Loucy (cell line): ENCODE measurements at regions not wholly inside any gene's neighbourhood (a gene's known extent, or its start where the extent isn't known, plus 50 kb on each side); places are given as distances from the start of the nearest gene placed in this dataset.
"Not testable (repeated sequence)": the region's sequence is repeated elsewhere in the genome, so short reads cannot be mapped to it uniquely, and the experiment has no call there.

Experiments used
- H2AFZ ChIP-seq: fragments of 200-600 bp; sonication (generic); 2 replicates; pipeline ENCODE4 v1.6.0; 2016; ENCODE audit warnings: antibody characterized with exemption, mild to moderate bottlenecking, low read length, moderate library complexity
- H3F3A ChIP-seq: fragments of 200-600 bp; 2 replicates; pipeline ENCODE4 v1.6.0; 2016; ENCODE audit warnings: antibody characterized with exemption, low read depth, mild to moderate bottlenecking
- H3K27me3 ChIP-seq: fragments of 200-600 bp; sonication (generic); 2 replicates; pipeline ENCODE4 v1.6.1; 2014; ENCODE audit warnings: low read length, mild to moderate bottlenecking; ENCODE audit not compliant: insufficient read depth, poor library complexity, severe bottlenecking
- H3K36me3 ChIP-seq: fragments of 200-600 bp; sonication (generic); 2 replicates; pipeline ENCODE4 v1.6.1; 2016; ENCODE audit warnings: low read length; ENCODE audit not compliant: insufficient read depth
- H3K4me1 ChIP-seq: fragments of 200-600 bp; sonication (generic); 2 replicates; pipeline ENCODE4 v1.5.1; 2014; ENCODE audit warnings: low read length, mild to moderate bottlenecking; ENCODE audit not compliant: insufficient read depth, poor library complexity, severe bottlenecking
- H3K4me2 ChIP-seq: fragments of 200-600 bp; sonication (generic); 2 replicates; pipeline ENCODE4 v1.6.0; 2014; ENCODE audit warnings: antibody characterized with exemption, low read length, low read depth, mild to moderate bottlenecking; ENCODE audit not compliant: poor library complexity, severe bottlenecking
- H3K4me3 ChIP-seq: fragments of 200-600 bp; sonication (generic); 2 replicates; pipeline ENCODE4 v1.5.1; 2014; ENCODE audit warnings: low read length, mild to moderate bottlenecking, mixed read lengths; ENCODE audit not compliant: poor library complexity, severe bottlenecking
- H3K79me2 ChIP-seq: fragments of 200-600 bp; sonication (generic); 2 replicates; pipeline ENCODE4 v1.6.1; 2014; ENCODE audit warnings: low read length; ENCODE audit not compliant: insufficient read depth
- H3K9ac ChIP-seq: fragments of 200-600 bp; sonication (generic); 2 replicates; pipeline ENCODE4 v1.6.0; 2014; ENCODE audit warnings: mild to moderate bottlenecking, low read depth, low read length, moderate library complexity; ENCODE audit not compliant: poor library complexity, severe bottlenecking
- H3K9me2 ChIP-seq: fragments of 200-600 bp; sonication (generic); replicated peaks from 2 replicates; pipeline ENCODE4 v1.6.1; 2016; ENCODE audit warnings: low read depth, low read length, mixed read lengths
- H3K9me3 ChIP-seq: fragments of 200-600 bp; sonication (generic); 2 replicates; pipeline ENCODE4 v1.6.1; 2014; ENCODE audit warnings: mild to moderate bottlenecking, antibody characterized with exemption, low read length, low read depth; ENCODE audit not compliant: insufficient read depth
- H4K20me1 ChIP-seq: fragments of 200-600 bp; sonication (generic); 2 replicates; pipeline ENCODE4 v1.6.0; 2014; ENCODE audit warnings: antibody characterized with exemption, low read length, mild to moderate bottlenecking; ENCODE audit not compliant: insufficient read depth, poor library complexity, severe bottlenecking
- EZH2phosphoT487 ChIP-seq: fragments of 200-600 bp; IDR thresholded peaks from 2 replicates; pipeline ENCODE4 v1.6.1; 2018; ENCODE audit warnings: antibody characterized with exemption, mild to moderate bottlenecking, moderate library complexity, borderline replicate concordance
- TF ChIP-seq, protein P1 (sequence below): fragments of 200-600 bp; sonication (generic); conservative IDR thresholded peaks from 2 replicates; pipeline ENCODE4 v1.5.1; 2014; ENCODE audit warnings: mild to moderate bottlenecking, antibody characterized with exemption, low read length

DNA sequence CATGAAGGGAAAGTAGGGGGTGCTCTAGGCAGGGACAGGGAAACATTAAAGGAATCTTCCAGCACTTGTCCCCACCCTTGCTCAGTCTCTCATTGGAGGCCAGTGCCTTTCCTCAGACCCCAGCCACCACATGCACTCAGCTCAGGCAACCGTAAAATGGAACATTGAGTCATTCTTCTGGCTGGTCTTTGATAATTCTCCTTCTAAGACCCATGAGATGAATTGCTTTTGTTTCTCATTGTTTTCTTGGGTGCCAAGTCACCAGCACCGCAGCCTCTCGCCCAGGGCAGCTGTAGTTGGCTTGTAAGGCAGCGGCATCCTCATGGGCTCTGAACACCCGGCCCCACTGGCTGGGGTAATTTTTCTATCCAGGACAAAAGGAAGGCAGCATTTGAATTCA lies 108.2 kb downstream of the PHETA1 start:
- no peaks in the 10 kb centered on the region for H3K79me2 ChIP-seq
- no peaks in the 10 kb centered on the region for H3K9me2 ChIP-seq

DNA sequence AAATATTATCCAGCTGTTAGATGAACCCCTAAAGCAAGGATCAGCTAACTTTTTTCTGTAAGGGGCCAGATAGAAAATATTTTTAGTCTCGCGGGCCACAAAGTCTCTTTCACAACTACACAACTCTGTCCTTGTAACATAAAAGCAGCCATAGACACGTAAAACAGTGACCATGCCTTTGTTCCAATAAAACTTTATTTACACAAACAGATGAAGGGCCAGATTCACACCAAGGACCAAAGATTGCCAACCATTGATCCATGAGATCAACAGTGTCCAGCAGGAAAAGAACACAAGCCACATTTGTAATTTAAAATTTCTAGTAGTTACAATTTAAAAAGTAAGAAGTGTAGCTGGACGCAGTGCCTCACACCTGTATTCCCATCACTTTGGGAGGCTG lies 109.7 kb downstream of the PHETA1 start:
- Histone ChIP-seq H3K9ac (no peak overlapping the region), H3K9me2 (no peaks in the 10 kb centered on the region), H2AFZ (no peak overlapping the region), H3F3A (no peaks in the 10 kb centered on the region), H3K9me3 (no peaks in the 10 kb centered on the region), H3K4me2 (no peak overlapping the region), H3K79me2 (no peaks in the 10 kb centered on the region), H3K4me1 (no peaks in the 10 kb centered on the region), H3K36me3 (no peaks in the 10 kb centered on the region), H3K4me3 (no peak overlapping the region), H3K27me3 (no peaks in the 10 kb centered on the region), H4K20me1 (no peaks in the 10 kb centered on the region)
- TF ChIP-seq, protein P1, sequence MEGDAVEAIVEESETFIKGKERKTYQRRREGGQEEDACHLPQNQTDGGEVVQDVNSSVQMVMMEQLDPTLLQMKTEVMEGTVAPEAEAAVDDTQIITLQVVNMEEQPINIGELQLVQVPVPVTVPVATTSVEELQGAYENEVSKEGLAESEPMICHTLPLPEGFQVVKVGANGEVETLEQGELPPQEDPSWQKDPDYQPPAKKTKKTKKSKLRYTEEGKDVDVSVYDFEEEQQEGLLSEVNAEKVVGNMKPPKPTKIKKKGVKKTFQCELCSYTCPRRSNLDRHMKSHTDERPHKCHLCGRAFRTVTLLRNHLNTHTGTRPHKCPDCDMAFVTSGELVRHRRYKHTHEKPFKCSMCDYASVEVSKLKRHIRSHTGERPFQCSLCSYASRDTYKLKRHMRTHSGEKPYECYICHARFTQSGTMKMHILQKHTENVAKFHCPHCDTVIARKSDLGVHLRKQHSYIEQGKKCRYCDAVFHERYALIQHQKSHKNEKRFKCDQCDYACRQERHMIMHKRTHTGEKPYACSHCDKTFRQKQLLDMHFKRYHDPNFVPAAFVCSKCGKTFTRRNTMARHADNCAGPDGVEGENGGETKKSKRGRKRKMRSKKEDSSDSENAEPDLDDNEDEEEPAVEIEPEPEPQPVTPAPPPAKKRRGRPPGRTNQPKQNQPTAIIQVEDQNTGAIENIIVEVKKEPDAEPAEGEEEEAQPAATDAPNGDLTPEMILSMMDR: no peak
- TF ChIP-seq EZH2phosphoT487: no peak

More for the DNA sequence above, 108.2 kb downstream of the PHETA1 start:
- H3F3A ChIP-seq: no peaks in the 10 kb centered on the region
- no peak overlapping the region for H3K4me3 ChIP-seq
- no peaks in the 10 kb centered on the region for H3K4me1 ChIP-seq
- no peak overlapping the region for H3K4me2 ChIP-seq
- no peaks in the 10 kb centered on the region for H4K20me1 ChIP-seq
- no peak for TF ChIP-seq EZH2phosphoT487
- TF ChIP-seq, protein P1: no peak
- no peaks in the 10 kb centered on the region for H3K36me3 ChIP-seq
- no peak overlapping the region for H2AFZ ChIP-seq
- no peaks in the 10 kb centered on the region for H3K27me3 ChIP-seq
- no peaks in the 10 kb centered on the region for H3K9me3 ChIP-seq
- H3K9ac ChIP-seq: no peak overlapping the region

DNA sequence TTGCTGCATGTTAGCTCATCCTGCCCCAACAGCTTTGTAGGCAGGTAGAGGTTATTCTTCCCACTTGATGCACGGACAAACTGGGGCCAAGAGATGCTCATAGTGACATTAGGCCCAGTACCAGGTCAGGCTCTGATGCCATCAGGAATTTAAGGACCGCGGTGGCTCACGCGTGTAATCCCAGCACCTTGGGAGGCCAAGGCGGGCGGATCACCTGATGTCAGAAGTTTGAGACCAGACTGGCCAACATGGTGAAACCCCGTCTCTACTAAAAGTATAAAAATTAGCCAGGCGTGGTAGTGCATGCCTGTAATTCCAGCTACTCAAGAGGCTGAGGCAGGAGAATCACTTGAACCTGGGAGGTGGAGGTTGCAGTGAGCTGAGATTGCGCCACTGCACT lies 110.8 kb downstream of the PHETA1 start:
- H3F3A ChIP-seq, H3K9me3 ChIP-seq, H3K9ac ChIP-seq, H3K4me2 ChIP-seq, H3K4me3 ChIP-seq, H3K9me2 ChIP-seq, H3K4me1 ChIP-seq, H3K27me3 ChIP-seq, H4K20me1 ChIP-seq, H3K79me2 ChIP-seq, H3K36me3 ChIP-seq, H2AFZ ChIP-seq: not testable (repeated sequence)

DNA sequence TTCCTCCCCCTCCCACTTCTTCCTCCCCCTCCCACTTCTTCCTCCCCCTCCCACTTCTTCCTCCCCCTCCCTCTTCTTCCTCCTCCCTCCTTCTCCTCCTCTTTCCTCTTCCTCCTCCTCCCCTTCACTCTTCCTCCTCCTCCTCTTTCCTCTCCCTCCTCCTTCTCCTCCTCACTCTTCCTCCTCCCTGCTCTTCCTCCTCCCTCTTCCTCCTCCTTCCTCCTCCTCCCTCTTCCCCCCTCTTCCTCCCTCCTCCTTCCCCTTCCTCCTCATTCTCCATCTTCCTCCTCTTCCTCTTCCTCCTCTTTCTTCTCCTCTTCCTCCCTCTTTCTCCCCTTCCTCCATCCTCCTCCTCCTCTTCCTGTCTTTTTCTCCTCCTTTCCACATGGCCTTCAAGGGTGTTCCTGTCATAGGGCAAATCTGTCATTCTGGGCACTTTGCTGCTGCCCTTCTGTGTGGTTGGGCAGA lies 111.4 kb downstream of the PHETA1 start:
- Histone ChIP-seq H3K79me2 (no peaks in the 10 kb centered on the region), H3K9ac (no peak overlapping the region), H3K4me3 (no peak overlapping the region), H4K20me1 (no peaks in the 10 kb centered on the region), H3K36me3 (no peaks in the 10 kb centered on the region), H3K27me3 (no peaks in the 10 kb centered on the region), H2AFZ (no peak overlapping the region), H3K4me2 (no peak overlapping the region), H3K9me2 (no peaks in the 10 kb centered on the region), H3K4me1 (no peaks in the 10 kb centered on the region), H3F3A (no peaks in the 10 kb centered on the region), H3K9me3 (no peaks in the 10 kb centered on the region)
- TF ChIP-seq, protein P1: no peak
- TF ChIP-seq EZH2phosphoT487: no peak
